ENCODE measurements at regions not wholly inside any gene's neighbourhood (a gene's known extent, or its start where the extent isn't known, plus 50 kb on each side); places are given as distances from the start of the nearest gene placed in this dataset.

DNA sequence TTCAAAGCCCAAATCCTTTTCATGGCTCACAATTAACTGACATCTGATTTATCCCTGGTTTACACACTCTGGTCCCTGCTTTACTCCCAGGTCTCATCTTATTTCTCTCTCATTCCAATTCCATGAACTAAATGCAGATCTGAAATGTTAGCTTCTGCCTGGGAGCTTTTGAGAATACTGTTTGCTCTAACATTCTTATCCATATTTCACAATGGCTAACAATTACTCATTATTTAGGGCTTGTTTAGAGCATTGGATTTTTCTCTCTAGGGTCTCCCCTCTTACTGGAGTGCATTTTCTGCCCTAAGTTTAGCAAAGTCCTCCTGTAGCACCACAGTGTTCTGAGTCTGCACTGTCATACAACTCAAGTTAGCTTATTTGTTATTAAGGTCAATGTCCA lies 121.5 kb upstream of the HCRTR2 start:
- TF ChIP-seq, protein P1, sequence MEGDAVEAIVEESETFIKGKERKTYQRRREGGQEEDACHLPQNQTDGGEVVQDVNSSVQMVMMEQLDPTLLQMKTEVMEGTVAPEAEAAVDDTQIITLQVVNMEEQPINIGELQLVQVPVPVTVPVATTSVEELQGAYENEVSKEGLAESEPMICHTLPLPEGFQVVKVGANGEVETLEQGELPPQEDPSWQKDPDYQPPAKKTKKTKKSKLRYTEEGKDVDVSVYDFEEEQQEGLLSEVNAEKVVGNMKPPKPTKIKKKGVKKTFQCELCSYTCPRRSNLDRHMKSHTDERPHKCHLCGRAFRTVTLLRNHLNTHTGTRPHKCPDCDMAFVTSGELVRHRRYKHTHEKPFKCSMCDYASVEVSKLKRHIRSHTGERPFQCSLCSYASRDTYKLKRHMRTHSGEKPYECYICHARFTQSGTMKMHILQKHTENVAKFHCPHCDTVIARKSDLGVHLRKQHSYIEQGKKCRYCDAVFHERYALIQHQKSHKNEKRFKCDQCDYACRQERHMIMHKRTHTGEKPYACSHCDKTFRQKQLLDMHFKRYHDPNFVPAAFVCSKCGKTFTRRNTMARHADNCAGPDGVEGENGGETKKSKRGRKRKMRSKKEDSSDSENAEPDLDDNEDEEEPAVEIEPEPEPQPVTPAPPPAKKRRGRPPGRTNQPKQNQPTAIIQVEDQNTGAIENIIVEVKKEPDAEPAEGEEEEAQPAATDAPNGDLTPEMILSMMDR (IDR thresholded peaks at IDR 0.05), result no peak
- no peak for TF ChIP-seq POLR2AphosphoS5 (IDR thresholded peaks at IDR 0.05; ENCODE audit: low read depth, low read length)
- TF ChIP-seq SIN3A (IDR thresholded peaks at IDR 0.05; ENCODE audit: borderline replicate concordance, insufficient read depth, low read depth, low read length), result no peak
- TF ChIP-seq, protein P2, sequence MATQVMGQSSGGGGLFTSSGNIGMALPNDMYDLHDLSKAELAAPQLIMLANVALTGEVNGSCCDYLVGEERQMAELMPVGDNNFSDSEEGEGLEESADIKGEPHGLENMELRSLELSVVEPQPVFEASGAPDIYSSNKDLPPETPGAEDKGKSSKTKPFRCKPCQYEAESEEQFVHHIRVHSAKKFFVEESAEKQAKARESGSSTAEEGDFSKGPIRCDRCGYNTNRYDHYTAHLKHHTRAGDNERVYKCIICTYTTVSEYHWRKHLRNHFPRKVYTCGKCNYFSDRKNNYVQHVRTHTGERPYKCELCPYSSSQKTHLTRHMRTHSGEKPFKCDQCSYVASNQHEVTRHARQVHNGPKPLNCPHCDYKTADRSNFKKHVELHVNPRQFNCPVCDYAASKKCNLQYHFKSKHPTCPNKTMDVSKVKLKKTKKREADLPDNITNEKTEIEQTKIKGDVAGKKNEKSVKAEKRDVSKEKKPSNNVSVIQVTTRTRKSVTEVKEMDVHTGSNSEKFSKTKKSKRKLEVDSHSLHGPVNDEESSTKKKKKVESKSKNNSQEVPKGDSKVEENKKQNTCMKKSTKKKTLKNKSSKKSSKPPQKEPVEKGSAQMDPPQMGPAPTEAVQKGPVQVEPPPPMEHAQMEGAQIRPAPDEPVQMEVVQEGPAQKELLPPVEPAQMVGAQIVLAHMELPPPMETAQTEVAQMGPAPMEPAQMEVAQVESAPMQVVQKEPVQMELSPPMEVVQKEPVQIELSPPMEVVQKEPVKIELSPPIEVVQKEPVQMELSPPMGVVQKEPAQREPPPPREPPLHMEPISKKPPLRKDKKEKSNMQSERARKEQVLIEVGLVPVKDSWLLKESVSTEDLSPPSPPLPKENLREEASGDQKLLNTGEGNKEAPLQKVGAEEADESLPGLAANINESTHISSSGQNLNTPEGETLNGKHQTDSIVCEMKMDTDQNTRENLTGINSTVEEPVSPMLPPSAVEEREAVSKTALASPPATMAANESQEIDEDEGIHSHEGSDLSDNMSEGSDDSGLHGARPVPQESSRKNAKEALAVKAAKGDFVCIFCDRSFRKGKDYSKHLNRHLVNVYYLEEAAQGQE (IDR thresholded peaks at IDR 0.05; ENCODE audit: insufficient read depth in 1 of 2, low read depth in 2 of 2, low read length in 1 of 2), result no peak
- no peak for TF ChIP-seq TCF7L2 (IDR thresholded peaks at IDR 0.05; ENCODE audit: low read depth, low read length)

All from Panc1 (cell line).